Activated CD4-positive, alpha-beta T cell treated with anti-CD3 and anti-CD28 coated beads, Interleukin-10, Interleukin-2, amounts not matched to agents 100 ng/mL and 50 ng/mL, durations not matched to agents 16 hours and 8 hours (primary cell): ENCODE measurements at regions not wholly inside any gene's neighbourhood (a gene's known extent, or its start where the extent isn't known, plus 50 kb on each side); places are given as distances from the start of the nearest gene placed in this dataset.
"Not testable (repeated sequence)": the region's sequence is repeated elsewhere in the genome, so short reads cannot be mapped to it uniquely, and the experiment has no call there.

Source experiments
- DNase-seq: peaks from one replicate; pipeline ENCODE4 v3.0.0-alpha.2; 2020

DNA sequence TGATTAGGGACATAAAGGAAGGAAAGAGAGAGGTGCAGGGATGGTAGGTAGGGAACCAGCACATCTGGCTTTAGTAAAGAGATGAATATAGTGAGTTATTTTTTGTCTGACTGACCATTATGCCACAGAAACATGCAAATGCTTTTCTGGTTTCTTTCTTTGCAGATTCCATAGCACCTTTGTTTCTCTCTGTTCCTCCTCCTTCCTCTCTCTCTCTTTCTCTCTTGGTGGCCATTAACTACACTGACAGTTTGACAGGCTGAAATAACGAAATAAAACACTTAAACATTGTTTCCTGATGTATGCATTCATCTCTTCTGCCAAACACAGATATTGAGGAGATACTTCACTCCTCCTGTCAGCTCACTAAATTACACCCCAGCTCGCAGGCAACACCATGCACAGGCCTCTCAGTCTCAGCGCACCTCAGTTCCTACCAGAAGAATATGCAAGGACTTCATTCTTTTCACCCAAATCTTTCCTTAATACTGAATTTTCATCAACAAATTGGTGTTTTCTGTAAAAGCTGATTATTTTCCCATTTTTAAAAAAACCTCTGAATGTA, 406.9 kb upstream of the SOX5 start:
- no peak for DNase-seq

- no peak for DNase-seq
Measured at GRCh38 chr12:24352363-24352762, 402.9 kb upstream of the SOX5 start.

GRCh38 chr12:24349051-24349799, 399.8 kb upstream of the SOX5 start:
- no peak for DNase-seq

DNA sequence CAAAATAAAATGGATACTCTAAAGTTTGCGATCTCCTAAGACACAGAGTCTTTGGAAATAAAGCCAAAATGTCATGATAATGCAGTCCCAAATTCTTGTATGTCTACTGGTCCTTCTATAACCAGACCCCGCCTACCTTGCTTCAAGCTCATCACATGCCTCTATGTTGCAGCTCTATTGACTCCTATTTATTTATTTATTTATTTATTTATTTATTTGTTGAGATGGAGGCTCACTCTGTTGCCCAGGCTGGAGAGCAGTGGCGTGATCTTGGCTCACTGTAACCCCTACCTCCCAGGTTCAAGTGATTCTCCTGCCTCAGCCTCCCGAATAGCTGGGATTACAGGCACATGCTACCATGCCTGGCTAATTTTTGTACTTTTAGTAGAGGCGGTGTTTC, 398.7 kb upstream of the SOX5 start:
- not testable (repeated sequence) for DNase-seq

GRCh38 chr12:24328261-24328660, 378.8 kb upstream of the SOX5 start:
- DNase-seq = no peak

- DNase-seq = no peak
Measured at GRCh38 chr12:24325331-24325730, 375.9 kb upstream of the SOX5 start.

DNA sequence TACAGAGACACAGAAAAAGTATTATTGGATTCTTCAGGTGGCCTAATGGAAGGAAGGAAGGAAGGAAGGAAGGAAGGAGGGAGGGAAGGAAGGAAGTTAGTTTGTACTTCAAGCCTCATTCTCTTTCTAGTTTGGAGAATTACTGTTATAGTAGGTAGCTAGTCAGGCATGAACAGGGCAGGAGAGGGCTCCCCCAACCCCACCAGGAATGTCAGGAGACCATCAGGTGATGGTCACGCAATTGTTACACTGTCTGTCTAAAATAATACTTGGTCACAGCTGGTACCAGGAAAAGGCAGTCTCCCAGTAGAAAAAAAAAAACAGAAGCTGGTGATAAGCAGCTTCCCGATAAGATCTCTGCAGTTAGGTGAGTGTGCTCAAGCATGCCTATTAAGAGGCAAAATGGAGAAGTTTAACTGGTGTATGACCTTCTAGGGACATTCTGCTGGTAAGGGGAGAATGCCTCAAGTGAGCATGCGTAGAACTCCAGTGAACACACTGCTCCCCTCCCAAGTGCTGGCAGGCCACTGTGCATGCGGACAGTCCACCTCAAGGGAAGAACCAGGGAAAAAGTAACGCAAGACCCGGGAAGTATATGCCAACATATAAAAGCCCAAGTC, 358.4 kb upstream of the SOX5 start:
- no peak for DNase-seq

DNA sequence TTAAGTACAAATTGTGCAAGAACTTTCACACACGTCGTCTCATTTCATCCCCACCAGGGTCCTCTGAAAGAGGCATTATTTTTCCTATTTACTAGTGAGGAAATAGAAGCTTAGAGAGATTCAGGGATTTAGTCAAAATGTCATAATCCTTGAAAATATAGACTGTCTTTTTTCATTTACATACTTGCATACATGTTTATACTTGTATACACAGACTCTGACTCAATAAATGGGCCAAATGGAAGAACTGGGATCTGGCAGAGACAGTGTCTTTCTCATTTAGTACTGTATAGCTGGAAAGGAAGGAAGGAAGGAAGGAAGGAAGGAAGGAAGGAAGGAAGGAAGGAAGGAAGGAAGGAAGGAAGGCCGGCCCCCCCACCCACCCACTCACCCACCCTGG, 357.7 kb upstream of the SOX5 start:
- no peak for DNase-seq

DNA sequence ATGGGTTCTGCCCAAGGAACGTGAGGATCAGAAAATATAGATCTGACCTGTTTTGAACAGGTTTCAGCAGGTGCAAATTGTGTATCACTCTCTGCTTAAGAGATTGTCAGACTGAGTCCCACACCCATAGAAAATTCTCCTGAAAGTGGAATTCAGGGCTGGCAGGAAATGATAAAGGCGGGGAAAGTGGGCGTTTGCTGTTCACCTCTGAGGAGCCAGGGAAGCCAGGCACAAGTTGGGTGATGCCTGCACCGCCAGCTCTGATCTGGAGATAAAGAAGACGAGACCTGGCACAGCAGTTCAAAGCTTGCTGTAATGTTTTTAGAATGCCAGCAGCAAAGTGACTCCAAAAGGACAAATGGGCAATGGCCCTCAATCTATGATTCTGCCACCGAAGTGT, 356.5 kb upstream of the SOX5 start:
- no peak for DNase-seq

DNA sequence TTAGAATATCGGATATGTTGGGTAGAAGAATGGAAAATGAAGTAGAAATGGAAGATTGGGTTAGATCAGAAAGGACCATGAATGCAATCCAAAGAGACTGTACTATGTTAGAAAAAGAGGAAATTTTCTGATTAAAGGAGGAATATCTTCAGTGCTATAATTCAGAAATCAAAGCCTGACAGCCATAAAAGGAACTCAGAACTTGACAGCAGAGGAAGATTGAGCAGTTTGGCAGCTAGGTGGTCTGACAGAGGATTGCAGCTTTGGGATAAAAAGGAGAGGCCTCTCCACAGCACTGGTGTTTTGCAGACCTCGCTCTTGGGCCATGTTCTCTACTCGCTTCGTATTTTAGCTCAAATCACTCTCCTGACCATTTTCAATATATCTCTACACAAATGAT, 354.8 kb upstream of the SOX5 start:
- no peak for DNase-seq

DNA sequence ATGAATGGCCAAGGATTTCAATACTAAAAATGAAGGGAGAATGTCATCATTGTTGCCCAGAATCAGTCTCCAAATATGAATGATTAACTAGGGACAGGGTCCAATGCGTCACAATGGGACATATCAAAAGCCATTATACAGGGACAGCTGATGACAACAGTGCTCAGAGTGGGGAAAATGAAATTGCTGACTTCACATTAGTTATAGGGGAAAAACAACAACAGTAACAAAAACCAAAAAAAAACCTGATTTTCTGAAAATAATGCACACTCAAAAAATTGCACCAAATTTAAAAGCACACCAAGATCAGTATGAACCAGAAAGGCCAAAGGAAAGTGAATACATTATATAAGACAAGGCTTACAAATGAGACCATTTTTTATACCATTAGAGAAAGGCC, 353.2 kb upstream of the SOX5 start:
- no peak for DNase-seq

GRCh38 chr12:24297516-24297915, 348.0 kb upstream of the SOX5 start:
- no peak for DNase-seq

GRCh38 chr12:24293549-24293948, 344.1 kb upstream of the SOX5 start:
- DNase-seq = no peak

DNA sequence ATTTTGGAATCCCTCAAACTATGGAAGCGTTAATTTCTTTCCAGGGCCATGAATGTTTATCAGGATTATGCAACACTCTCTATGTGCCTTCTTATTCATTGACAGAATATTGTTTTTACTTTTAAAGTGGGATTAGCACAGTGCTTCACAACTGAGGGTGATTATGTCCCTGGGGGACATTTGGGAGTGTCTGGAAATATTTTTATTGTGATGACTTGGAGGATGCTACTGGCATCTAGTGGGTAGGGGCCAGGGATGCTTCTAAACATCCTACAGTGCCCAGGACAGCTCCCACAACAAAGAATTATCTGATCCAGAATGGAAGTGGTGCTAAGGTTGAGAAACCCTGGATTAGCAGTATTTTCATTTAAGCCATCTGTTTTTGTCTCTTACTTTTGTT, 338.5 kb upstream of the SOX5 start:
- no peak for DNase-seq

DNA sequence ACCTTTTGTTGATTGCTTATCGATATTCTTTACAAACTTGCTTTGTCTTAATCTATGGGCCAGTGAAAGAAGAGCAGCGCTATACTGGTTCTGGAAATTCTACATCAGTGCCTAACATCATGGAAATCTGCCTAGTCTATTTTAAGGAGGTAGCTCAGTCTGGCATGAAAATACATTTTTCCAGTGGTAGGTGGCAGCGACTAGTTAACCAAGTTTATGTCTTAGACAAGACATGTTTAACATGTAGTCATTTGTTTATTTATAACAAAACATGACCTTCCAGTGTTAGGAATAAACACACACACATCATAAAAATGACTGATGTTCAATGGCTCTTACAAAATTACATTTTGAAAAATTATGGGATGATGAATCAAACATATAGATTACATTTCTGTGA, 336.0 kb upstream of the SOX5 start:
- DNase-seq = no peak

DNA sequence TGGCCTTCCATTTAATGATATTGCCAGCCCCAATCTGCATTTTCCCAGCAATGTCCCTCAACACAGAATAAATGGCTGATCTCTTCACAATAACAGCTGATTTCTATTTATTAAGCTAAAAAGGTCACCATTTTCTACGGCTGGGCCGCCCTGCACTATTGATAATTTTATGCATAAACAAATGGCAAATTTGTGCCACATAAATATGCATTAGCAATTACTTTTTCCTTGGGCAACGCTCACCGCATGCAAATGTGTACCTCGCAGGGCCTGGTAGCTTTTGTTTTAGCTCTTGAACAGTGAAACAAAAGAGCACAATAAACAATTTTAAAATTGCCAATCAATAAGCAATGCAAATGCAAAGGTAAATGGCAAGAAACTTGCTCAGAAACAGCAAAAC, 331.9 kb upstream of the SOX5 start:
- DNase-seq = no peak

DNA sequence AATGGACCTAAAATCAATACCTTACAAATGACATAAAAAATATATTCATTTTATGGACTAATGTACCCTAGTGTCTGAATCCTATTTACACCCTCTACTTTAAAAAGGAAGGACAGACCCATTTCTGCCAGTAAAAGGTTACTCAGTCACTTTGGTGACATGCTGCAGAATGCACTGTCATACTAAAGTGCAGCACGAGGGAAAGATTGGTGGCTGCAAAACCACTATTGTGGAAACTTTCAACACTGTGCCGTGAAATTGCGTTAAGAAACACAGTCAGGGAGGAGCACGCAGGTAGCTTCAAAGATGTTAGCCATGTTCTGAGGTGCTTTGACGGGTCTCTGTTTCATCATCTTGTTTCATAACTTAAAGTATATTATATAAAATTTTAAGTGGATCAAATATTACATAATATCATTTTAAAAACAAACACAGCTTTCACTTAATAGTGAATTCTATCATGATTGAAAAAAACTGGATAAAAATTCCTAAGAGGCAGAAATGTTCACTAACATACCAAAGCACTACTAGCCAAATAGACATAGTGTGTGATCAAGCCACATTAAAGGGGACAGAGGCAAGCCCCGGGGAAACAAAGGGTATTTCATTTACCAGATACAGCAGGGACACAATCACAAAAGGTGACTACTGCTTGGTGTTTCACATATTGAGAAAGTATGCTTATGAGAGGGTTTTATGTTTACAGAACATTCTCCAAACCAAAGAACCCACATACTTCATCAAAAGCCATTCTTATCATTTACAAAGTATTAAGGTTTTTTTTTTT, 330.8 kb upstream of the SOX5 start:
- peak; percentile 3 for DNase-seq

DNA sequence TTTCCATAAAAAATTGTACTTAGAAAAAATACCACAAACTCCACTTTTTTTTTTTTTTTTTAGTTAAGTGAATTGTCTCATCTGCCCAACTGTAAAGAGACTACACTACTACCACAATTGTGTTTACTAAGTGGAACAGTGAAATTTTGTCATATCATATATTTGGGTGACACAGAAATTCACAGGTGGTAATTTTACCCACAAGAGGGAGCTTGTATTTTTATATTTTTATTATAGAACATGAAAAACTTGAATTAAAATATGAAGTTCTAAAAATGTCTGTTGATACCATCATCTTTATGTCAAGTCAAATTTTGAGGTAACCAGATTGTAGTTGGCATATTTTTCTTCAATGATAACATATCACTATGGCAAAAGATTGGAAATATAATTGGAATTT, 329.4 kb upstream of the SOX5 start:
- no peak for DNase-seq

GRCh38 chr12:24270965-24271364, 321.5 kb upstream of the SOX5 start:
- DNase-seq = no peak

DNA sequence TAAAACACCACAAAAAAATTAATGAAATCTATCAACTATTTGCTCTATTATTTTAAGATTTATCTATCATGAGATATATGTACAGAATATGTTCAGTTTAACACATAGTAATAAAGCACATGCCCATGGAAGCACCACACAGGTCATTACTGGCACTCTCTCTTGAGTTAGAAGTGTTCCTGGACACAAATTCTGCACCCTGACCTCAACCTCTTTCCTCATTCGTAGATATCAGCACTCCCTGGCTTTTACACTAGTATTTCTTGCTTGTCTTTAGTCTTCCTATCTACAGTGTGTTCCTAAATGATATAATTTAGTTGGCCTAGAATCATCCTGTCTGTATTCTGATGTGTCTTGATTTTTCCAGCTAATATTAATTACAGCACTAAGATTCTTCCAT, 321.0 kb upstream of the SOX5 start:
- DNase-seq = no peak

GRCh38 chr12:24268663-24269186, 319.3 kb upstream of the SOX5 start:
- no peak for DNase-seq

DNA sequence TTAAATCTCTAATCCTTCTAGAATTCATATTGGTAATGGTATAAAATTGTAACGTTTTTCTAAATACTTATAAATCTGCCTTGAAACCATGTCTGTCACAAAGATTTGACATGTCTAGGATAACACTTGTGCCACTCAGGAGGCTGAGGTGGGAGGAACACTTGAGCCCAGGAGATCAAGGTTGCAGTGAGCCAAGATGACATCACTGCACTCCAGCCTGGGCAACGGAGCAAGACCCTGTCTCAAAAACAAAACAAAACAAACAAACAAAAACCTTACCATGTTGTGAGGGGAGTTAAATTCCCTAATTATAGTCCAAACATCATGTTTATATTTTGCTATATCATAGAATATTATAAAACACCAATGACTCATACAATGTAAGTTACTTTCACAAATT, 317.5 kb upstream of the SOX5 start:
- DNase-seq = no peak

DNA sequence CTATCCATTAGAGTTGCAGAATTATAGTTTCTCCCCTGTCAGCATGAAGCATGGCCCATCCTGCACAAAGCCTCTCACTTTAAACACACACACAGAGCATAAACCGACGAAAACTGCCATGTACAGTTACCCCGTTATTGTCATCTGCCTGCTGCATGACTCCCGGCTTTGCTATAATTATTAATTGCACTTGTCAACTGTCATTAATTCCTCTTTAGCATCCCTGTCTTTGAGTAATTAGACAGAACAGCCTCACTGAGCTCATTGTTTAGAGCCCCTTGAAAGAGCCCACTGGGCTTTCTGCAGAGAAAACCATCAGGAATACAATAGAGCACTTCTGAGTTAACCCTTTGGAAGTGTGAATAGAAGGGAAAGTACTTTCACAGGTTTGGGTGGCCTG, 307.2 kb upstream of the SOX5 start:
- no peak for DNase-seq
